Activated T-cell treated with anti-CD3 and anti-CD28 coated beads for 4 hours (primary cell): ENCODE measurements at regions not wholly inside any gene's neighbourhood (a gene's known extent, or its start where the extent isn't known, plus 50 kb on each side); places are given as distances from the start of the nearest gene placed in this dataset.

Source experiments
- DNase-seq: peaks from one replicate; pipeline ENCODE4 v3.0.0-alpha.2; 2020

DNA sequence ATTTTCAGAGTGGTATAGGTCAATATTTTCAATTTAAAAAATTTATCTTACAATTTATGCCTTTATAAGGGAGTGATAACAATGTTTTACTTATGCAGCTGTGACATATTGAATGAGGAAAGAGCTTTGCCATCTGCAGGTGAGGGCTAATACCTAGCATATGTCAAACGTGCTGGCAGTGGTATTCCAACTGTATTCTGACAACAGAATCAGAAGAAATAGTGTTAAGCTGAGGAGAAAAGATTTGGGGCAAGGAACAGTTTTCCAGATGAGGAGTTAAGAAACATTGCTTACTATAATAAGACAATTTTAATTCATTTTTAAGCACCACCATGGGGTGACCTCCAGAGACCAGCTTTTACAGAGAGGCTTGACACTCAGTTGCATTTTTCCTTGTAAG is 267.8 kb upstream of the ZNF608 start:
- DNase-seq, result no peak

GRCh38 chr5:125017796-125018195 is 271.4 kb upstream of the ZNF608 start:
- no peak for DNase-seq

DNA sequence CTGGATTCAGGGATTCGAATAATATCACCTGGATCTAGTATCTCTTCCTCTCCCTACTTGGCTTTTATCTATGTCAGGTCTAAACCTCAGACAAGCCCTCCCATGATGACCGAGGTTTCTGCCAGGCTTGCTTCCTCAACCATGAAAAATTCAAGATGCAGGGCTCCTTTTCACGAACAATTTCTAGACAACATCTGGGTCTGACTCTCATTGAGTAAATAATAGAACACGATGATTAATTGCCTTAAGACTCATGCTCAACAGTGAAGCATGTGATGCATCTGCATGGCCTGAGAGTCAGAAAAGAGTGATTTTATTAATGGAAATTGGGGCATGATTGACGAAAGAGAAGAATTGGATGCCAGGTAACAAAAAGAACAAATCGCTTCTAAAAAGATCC is 277.2 kb upstream of the ZNF608 start:
- no peak for DNase-seq

DNA sequence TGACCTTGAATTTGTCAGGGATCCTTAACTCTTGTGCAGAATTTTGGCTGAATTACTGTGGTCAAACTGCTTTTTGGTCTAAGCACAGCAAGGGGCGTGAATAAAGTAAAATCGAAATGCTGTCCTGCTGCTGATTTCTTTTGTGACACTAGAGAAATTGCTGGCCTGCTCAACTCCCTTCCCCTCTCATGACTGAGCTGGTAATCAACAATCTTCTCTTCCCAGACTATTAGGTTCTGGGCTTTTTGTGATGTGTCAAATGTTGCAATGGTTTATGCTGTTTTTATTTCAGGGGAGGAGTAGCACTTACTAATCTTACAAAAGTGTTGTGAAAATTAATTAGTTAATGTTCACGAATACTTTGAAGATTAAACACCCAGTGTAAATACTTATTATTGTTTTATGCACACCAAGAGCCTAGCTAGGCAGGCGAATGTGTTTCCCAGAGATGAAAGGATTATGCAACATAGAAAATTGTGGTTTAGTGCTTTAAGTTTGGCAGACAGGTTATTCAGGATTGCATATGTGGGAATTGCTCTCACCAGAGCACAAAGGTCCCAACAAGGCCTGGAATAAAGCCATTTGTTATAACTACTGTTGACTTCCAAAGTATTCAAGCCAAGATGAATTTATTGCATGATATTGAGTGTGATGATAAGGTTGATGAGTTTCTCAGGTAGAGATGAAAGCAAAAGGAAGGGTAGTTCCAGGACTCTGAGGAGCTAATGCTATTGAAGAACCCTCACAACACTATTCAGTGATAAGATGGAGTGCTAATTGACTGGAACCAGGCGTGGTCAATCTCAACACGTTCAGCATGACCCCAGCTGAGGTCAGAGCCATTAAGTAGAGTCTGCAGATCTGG is 280.7 kb upstream of the ZNF608 start:
- no peak for DNase-seq

DNA sequence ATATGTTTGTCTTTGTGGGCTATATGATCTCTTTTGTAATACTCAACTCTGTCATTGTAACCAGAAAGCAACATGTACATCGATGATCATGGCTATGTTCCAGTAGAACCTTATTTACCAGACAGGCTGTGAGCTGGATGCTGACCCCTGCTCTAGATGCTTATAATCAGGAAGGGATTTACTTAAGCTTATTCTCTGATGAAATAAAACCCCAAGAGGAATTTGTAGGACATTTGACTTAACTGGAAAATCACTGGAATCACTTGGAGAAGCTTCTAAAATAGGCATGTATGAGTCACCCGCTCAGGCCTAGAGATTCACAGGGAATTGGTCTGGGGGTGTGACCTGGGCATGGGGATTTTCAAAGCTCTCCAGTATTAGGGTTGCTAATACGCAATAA is 285.8 kb upstream of the ZNF608 start:
- no peak for DNase-seq

DNA sequence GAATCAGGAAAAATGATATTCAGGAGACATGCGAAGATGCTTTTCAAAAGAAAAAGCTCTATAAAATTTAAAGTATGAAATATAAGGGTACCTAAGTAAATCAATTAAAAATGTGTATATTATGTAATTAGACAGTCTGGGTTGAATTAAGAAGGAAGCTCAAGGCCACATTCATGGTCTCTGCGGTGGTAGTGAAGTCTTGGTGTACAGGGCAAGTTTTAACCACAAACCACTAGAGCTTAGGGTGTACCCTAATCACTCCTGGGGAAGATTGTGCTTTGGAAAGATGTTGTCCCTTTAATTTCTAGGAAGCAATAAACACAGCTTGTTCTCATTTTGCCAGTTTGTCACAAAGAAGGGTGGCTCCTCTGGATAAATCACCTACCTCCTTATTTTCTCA is 287.2 kb upstream of the ZNF608 start:
- no peak for DNase-seq

- no peak for DNase-seq
These were observed 287.9 kb upstream of the ZNF608 start for GRCh38 chr5:125034331-125034730.

GRCh38 chr5:125036494-125036893 is 290.1 kb upstream of the ZNF608 start:
- no peak for DNase-seq

DNA sequence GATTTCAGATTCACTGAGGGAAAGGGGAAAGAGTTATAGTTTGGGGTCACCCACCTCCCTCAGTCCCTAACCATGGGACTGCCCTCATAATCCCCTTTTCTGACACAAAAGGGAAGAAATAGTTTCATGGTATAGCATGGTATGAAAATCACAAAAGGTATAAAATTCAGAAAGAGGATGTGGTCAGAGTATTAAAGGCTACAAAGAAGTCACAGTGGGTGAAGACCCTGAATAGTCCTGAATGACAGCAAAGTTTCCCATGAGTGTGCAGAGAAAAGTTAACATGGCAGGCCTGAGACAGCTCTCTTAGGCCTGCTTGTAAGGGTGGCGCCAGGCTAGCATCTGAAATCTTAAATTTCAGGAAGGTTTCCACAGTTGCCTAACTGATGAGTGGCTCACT is 290.6 kb upstream of the ZNF608 start:
- DNase-seq, result no peak

DNA sequence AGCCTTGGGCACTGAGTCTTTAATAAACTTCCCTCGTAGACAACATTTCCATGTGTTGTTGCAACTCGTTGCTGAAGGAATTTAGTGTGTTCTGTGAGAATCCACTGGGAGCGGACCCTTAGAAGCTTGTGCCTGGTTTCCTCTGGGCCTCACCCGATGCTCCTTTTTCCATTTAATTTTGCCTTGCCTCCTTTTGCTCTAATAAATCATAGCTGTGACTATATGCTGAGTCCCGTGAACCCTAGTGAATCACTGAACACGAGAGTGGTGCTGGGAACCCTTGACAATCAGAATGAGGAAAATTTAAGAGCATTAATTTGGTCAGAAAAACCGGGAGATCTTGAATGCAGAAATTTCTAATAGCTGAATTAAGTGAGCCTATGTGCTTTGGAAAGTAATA is 291.1 kb upstream of the ZNF608 start:
- DNase-seq, result no peak

- no peak for DNase-seq
These were observed 292.0 kb upstream of the ZNF608 start for GRCh38 chr5:125038477-125038876.

GRCh38 chr5:125041798-125042197 is 295.4 kb upstream of the ZNF608 start:
- DNase-seq, result no peak

- no peak for DNase-seq
These were observed 295.9 kb upstream of the ZNF608 start for GRCh38 chr5:125042261-125042890.

- no peak for DNase-seq
These were observed 297.4 kb upstream of the ZNF608 start for GRCh38 chr5:125043781-125044391.

- no peak for DNase-seq
These were observed 298.2 kb upstream of the ZNF608 start for GRCh38 chr5:125044491-125045282.

DNA sequence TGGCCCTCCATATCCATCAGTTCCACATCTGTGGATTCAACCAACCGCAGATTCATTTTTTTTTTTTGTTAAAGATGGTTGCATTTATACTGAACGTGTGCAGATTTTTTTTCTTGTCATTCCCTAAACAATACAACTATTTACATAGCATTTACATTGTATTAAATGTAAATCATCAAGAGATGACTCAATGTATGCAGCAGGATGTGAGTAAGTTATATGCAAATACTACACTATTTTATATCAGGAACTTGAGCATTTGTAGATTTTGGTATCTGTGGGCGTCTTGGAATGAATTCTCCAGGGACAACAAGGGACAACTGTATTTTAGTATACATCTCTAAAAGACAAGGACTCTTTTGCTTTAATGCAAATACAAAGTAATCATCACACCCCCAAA is 299.2 kb upstream of the ZNF608 start:
- no peak for DNase-seq

GRCh38 chr5:125046838-125047237 is 300.4 kb upstream of the ZNF608 start:
- no peak for DNase-seq

DNA sequence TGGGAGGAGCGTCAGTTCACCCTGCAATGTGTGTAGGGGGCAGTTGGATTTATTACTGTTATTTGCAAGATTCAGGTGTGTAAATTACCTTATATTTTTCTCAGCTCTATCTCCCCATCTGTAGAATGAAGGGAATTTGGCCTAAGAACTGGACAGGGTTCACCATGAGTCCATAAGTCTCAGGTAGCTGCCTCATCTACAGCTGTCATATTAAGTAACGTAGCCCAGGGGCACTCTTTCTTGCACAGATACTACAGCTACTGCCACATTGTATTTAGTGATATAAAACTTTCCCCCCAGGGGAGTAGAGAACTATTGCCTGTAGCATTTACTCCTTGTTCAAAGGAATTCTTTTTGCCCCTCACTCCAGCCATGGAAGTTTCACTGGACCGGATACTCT is 301.4 kb upstream of the ZNF608 start:
- no peak for DNase-seq

DNA sequence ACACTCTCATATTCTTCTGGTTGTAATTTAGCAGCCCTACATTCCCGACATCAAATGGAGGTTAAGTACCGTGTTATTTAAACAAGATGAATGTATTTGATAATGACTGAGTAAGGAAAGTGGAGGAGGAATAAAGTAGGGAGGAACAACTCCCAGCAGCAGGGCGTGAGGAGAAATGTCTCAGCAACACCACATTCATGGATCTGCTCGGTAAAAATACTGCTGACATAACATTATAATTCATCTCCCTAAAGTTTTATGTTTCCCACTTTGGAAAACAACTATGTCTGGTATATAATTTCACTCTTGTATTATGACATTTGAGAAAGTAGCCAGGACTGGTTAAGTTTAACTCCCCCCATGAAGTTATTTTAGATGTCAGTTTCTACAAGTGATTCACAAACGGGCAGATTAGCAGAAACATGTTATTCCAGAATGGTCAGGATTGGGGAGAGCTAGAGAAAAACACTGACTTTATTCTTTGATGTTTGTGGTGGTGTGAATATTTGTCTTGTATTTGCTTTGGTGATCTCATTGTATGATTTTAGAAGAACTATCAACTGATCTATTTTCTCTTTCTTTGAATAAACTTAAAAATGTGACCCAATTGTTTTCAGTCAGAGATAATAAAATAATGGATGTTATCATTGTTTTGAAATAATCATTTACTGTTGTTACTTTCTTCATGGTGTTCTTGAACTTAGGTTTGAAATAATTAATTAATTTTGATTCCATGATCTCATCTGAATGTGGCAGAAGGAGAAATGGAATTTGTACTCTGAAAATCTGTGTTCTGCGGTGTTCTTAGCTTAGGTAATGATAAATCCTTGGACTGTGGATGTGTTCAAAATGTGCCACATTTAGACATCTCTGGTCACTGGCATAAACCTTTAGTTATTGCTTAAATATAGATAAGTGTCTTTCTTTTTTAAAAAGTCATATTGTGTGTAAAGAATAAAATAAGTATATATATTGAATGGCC is 303.6 kb upstream of the ZNF608 start:
- no peak for DNase-seq

DNA sequence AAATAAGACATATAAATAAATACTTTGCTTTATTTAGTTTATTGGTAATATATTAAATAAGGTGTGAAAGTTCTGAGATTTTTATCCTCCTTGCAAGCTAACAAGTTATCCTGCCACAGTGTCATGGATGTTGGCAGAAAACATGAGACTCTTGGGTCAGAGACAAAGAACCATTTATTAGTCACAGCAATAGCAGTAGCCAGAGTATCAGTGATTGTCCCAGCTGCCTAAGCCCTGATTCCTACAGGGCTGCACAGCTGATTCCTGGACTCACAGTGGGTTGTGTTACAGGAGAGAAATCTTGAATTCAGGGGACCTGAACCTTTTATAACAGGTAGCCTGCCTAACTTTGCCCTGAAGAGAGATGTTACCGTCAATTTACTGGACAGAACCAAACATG is 304.5 kb upstream of the ZNF608 start:
- DNase-seq, result no peak

DNA sequence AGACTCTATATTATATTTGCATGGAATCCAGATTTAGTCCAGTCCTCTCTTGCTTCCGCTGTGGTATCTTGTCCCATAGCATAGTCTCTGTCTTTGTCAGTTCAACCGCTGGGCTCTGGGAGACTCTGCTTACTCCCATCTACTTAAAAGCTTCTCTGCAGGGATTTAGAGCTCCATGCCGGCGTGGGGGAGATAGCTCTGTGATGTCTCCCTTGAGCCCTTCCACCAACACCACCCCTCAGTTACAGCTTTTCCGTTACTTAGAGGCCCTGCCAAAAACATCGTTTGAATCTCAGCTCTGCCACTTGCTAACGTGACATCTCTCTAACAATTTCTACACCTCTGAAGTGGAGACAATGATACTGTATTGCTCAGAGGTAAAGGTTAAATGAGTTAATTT is 306.1 kb upstream of the ZNF608 start:
- DNase-seq, result no peak

DNA sequence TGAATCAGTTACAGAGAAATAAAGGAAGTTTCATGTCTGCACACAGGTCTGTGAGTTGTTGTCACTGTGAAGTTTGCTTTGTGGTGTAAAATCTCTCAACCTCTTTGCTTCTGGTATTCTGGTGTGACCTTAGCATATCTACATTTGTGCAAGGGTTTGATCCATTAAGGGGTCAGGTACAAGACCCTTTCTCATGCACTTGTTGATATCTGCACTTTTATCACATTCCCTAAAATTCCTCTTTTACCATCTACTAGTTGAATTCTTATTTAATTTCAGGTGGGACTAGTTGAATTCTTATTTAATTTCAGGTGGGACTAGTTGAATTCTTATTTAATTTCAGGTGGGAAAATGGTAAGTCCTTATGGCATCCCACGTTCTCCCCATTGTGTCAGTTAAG is 306.7 kb upstream of the ZNF608 start:
- no peak for DNase-seq
